Lung (tissue), 11 donors: ENCODE measurements at regions not wholly inside any gene's neighbourhood (a gene's known extent, or its start where the extent isn't known, plus 50 kb on each side); places are given as distances from the start of the nearest gene placed in this dataset.

ENCODE experiments used
- ATAC-seq: fragments of 200-7000 bp; cut with Tn5 transposase; one replicate; pipeline ENCODE4 v1.9.1; 2020; ENCODE audit warnings: moderate number of reproducible peaks; ENCODE audit not compliant: insufficient read depth, low FRiP score
- DNase-seq, 3 donors: peaks; one replicate each; pipeline ENCODE4 v3.0.0-alpha.2; 2013 to 2017
- H3K27ac ChIP-seq, 2 donors: one replicate each; pipeline ENCODE4 v1.5.1; 2013; ENCODE audit warnings: mild to moderate bottlenecking in 2 of 2, moderate library complexity in 2 of 2, control low read depth in 1 of 2, inconsistent platforms in 1 of 2, low read depth in 1 of 2, low read length in 1 of 2
- H3K27me3 ChIP-seq, 3 donors: one replicate each; pipeline ENCODE4 v1.5.1; 2013; ENCODE audit warnings: low read length in 2 of 3; ENCODE audit not compliant: control insufficient read depth in 3 of 3, insufficient read depth in 3 of 3
- H3K36me3 ChIP-seq, 4 donors: one replicate each; pipeline ENCODE4 v1.5.1; 2013; ENCODE audit warnings: low read length in 4 of 4, mild to moderate bottlenecking in 1 of 4, moderate library complexity in 1 of 4; ENCODE audit not compliant: control insufficient read depth in 4 of 4, insufficient read depth in 4 of 4
- H3K4me1 ChIP-seq, 5 donors: one replicate each; pipeline ENCODE4 v1.5.1; 2013; ENCODE audit warnings: low read length in 5 of 5, mild to moderate bottlenecking in 2 of 5, moderate library complexity in 1 of 5; ENCODE audit not compliant: control insufficient read depth in 5 of 5, insufficient read depth in 5 of 5
- H3K4me3 ChIP-seq: one replicate; pipeline ENCODE4 v1.5.1; 2013; ENCODE audit warnings: mild to moderate bottlenecking, control low read depth, moderate library complexity
- H3K9ac ChIP-seq, 2 donors: one replicate each; pipeline ENCODE4 v1.5.1; 2013; ENCODE audit warnings: low read length in 2 of 2, control low read depth in 1 of 2; ENCODE audit not compliant: insufficient read depth in 1 of 2
- H3K9me3 ChIP-seq, 4 donors: one replicate each; pipeline ENCODE4 v1.5.1; 2013; ENCODE audit warnings: low read length in 3 of 4, mild to moderate bottlenecking in 1 of 4, moderate library complexity in 1 of 4; ENCODE audit not compliant: control insufficient read depth in 4 of 4, insufficient read depth in 3 of 4
- WGBS, 2 donors: extraction: QIAGEN DNeasy Blood & Tissue Kit; methylation state at CpG; one replicate each; pipeline ENCODE4 v1.1.7; 2013; 5-methylcytosine and 5-hydroxymethylcytosine counted together
- TF ChIP-seq, protein P1 (sequence below): IDR thresholded peaks from 2 replicates; pipeline ENCODE4 v1.5.1; 2012; ENCODE audit warnings: mild to moderate bottlenecking; ENCODE audit errors: control extremely low read depth, extremely low read depth
- donor health status: control.
- donor health status: control.
- donor health status: Bipolar disorder and iron deficiency.
- donor health status: healthy.
- donor health status: DM: yes; HTN: yes; CAD: no.

GRCh38 chr9:126218359-126219125, 108.1 kb upstream of the MVB12B start:
- no peak for ATAC-seq
- Histone ChIP-seq H3K9ac (no peak overlapping the region), H3K4me3 (no peak overlapping the region), H3K27me3 (peaks cover 0 to 27% (median 19%) of the 10 kb centered on the region in 3 donors), H3K36me3 (no peaks in the 10 kb centered on the region), H3K4me1 (peaks cover 0 to 6% (median 0%) of the 10 kb centered on the region in 5 donors), H3K27ac (no peak overlapping the region), H3K9me3 (peaks cover 0 to 15% (median 4%) of the 10 kb centered on the region in 4 donors)
- WGBS, 2 donors, result 81 to 91% methylated on average over 10 of the region's 10 CpGs
- TF ChIP-seq, protein P1, sequence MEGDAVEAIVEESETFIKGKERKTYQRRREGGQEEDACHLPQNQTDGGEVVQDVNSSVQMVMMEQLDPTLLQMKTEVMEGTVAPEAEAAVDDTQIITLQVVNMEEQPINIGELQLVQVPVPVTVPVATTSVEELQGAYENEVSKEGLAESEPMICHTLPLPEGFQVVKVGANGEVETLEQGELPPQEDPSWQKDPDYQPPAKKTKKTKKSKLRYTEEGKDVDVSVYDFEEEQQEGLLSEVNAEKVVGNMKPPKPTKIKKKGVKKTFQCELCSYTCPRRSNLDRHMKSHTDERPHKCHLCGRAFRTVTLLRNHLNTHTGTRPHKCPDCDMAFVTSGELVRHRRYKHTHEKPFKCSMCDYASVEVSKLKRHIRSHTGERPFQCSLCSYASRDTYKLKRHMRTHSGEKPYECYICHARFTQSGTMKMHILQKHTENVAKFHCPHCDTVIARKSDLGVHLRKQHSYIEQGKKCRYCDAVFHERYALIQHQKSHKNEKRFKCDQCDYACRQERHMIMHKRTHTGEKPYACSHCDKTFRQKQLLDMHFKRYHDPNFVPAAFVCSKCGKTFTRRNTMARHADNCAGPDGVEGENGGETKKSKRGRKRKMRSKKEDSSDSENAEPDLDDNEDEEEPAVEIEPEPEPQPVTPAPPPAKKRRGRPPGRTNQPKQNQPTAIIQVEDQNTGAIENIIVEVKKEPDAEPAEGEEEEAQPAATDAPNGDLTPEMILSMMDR, result no peak
- no peak for DNase-seq

GRCh38 chr9:126219166-126219565, 107.5 kb upstream of the MVB12B start:
- ATAC-seq (no peak), DNase-seq (no peak)
- Histone ChIP-seq H3K27ac (no peak overlapping the region), H3K4me3 (no peak overlapping the region), H3K4me1 (peaks cover 0 to 6% (median 0%) of the 10 kb centered on the region in 5 donors), H3K27me3 (peaks cover 0 to 31% (median 19%) of the 10 kb centered on the region in 3 donors), H3K9ac (no peak overlapping the region), H3K36me3 (no peaks in the 10 kb centered on the region), H3K9me3 (peaks cover 0 to 15% (median under 1%) of the 10 kb centered on the region in 4 donors)
- WGBS, 2 donors, result 91 to 97% methylated on average over 2 of the region's 2 CpGs
- TF ChIP-seq, protein P1, result no peak

DNA sequence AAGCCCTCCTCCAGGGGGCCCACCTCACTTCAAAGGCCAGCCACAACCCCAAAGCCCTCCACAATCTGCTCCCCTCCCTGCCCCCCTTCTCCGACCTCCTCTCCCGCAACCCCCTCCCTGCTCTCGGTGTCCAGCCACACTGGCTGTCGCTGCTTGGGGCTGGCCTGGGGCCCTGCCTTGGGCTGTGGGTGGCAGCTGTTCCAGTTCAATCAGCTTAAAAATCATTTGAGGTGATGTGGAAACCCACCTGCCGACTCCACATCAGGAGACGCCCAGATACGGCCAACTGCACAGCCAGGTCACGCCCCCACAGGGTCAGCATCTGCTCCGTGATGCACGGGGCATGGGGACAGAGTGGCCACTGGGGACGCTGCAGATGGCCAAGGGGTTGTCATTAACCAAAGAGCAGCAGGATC, 107.0 kb upstream of the MVB12B start:
- Histone ChIP-seq H3K9me3 (peaks cover 0 to 13% (median 0%) of the 10 kb centered on the region in 4 donors), H3K4me1 (peaks cover 0 to 6% (median 0%) of the 10 kb centered on the region in 5 donors), H3K4me3 (no peak overlapping the region), H3K9ac (no peak overlapping the region), H3K36me3 (no peaks in the 10 kb centered on the region), H3K27me3 (peaks cover 0 to 36% (median 19%) of the 10 kb centered on the region in 3 donors), H3K27ac (no peak overlapping the region)
- DNase-seq (no peak), ATAC-seq (no peak)
- TF ChIP-seq, protein P1, result no peak
- WGBS, 2 donors, result 80 to 88% methylated on average over 11 of the region's 11 CpGs
